ENCODE measurements at regions not wholly inside any gene's neighbourhood (a gene's known extent, or its start where the extent isn't known, plus 50 kb on each side); places are given as distances from the start of the nearest gene placed in this dataset.
"Not testable (repeated sequence)": the region's sequence is repeated elsewhere in the genome, so short reads cannot be mapped to it uniquely, and the experiment has no call there.

GRCh38 chr21:5015187-5015586 is 5506.2 kb upstream of the TPTE start:
- TF ChIP-seq, protein P1, sequence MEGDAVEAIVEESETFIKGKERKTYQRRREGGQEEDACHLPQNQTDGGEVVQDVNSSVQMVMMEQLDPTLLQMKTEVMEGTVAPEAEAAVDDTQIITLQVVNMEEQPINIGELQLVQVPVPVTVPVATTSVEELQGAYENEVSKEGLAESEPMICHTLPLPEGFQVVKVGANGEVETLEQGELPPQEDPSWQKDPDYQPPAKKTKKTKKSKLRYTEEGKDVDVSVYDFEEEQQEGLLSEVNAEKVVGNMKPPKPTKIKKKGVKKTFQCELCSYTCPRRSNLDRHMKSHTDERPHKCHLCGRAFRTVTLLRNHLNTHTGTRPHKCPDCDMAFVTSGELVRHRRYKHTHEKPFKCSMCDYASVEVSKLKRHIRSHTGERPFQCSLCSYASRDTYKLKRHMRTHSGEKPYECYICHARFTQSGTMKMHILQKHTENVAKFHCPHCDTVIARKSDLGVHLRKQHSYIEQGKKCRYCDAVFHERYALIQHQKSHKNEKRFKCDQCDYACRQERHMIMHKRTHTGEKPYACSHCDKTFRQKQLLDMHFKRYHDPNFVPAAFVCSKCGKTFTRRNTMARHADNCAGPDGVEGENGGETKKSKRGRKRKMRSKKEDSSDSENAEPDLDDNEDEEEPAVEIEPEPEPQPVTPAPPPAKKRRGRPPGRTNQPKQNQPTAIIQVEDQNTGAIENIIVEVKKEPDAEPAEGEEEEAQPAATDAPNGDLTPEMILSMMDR (IDR thresholded peaks at IDR 0.05) = not testable (repeated sequence)
- TF ChIP-seq POLR2A, POLR2AphosphoS5 (IDR thresholded peaks at IDR 0.05): not testable (repeated sequence)
